ENCODE measurements at regions not wholly inside any gene's neighbourhood (a gene's known extent, or its start where the extent isn't known, plus 50 kb on each side); places are given as distances from the start of the nearest gene placed in this dataset.

DNA sequence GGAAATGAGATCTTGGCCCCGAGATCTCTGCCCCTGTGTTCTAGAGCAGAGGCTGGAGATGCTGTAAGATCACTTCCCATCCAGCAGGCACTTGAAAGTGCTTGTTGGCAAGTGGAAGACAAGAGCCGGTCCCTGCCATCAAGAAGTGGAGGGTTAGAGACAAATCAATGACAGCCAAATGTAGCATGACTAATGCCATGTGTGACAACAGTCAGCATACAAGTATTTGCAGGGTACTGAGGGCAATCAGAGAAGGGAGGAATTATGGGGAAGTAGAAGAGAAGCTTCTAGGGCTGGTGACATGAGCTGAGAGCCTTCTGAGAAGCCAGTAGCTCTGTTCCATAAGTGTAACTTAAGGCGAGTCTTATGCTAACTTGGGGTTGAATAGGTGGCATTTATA is 58.6 kb downstream of the TMEM17 start:
- no peak for DNase-seq

DNA sequence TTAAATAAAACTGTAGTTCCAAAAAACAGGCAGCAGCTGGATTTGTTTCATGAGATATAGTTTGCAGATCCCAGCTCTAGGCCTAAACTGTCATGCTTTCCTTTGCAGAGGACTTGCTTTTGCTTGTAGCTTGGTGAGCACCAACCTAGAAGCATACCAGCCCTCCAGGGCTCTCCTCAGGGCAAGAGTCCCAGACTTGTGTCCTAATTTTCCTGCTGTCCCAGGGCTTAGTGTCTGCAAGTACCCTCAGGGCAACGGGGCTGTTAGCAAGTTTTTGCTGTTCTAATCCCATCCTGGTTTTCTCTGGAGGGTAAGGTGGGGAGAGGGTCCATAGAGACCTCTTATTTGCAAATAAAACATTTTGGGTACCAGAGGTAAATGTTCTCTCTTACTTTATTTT is 59.5 kb downstream of the TMEM17 start:
- no peak for DNase-seq

DNA sequence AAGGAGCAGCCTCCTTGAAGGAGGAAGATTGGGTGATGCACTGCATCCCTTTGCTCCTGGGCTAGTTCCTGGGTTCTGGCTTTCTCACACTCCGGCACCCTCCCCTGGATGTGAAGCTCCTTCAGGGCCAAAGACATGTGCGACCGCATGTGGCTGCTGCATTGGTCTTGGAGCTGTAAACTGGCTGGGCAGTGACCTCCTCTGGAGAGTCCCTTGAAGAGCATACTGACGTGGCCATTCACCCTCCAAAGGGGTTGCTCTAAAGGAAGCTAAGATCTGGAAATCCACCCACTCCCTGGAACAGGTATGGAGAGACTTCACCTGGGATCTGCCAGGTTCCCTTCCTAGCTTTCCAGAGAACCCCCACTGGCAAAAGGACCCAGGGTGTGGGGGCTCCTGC is 62.1 kb downstream of the TMEM17 start:
- no peak for DNase-seq

DNA sequence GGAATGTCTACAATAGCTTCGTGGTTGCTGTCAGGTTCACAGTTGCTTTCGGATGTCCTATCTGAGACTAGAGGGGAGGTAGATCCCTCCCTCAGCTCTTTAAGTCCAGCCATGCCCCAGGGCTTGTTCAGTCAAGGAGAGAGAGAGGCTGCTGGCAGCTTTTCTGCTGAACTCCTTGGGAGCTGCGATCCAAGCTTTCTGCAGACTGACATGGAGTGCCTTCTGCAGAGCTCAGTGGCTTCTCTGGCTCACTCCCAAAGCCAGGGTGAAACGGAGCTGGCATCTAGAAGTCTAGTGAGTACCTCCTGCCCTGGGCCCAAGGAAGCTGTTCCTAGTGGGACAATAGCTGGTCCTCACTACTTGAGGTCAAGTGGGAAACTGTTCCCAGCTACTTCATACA is 62.5 kb downstream of the TMEM17 start:
- no peak for DNase-seq

DNA sequence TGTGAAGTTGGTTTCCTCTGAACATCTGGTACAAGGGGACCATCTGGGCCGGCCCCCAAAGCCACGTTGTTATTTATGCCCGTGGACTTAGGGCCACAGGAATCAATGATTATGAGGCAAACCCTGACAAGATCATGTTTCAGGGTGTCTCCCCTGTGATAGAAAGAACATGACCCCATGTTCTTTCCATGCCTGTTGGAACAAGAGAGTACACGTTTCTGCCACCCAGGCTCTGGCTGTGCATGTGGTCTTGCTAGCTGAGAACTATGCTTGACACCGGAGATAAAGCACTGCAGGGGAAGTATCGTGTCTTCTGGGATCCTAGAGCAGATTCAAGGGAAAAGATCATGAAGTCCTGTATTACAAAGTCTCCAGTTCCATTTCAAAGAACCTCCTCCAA is 64.2 kb downstream of the TMEM17 start:
- no peak for DNase-seq

DNA sequence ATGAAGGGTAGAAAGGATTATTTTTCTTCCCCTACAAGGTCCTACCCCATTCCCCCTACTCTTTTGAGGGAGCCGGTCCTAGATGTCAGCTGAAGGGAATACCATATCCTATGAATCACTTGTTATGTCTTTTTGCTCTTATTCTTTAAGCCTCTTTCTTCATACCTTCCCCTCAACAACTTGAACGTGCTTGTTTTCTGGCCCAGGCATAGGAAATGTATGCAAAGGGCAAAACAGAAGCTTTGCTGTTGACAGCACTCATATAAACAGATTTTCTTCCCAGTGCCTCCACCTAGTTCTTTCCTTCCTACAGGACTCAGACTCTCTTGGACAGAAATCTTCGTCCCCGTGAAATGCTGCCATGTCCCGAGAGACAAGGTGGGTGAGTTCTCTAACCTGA is 64.6 kb downstream of the TMEM17 start:
- DNase-seq = no peak

DNA sequence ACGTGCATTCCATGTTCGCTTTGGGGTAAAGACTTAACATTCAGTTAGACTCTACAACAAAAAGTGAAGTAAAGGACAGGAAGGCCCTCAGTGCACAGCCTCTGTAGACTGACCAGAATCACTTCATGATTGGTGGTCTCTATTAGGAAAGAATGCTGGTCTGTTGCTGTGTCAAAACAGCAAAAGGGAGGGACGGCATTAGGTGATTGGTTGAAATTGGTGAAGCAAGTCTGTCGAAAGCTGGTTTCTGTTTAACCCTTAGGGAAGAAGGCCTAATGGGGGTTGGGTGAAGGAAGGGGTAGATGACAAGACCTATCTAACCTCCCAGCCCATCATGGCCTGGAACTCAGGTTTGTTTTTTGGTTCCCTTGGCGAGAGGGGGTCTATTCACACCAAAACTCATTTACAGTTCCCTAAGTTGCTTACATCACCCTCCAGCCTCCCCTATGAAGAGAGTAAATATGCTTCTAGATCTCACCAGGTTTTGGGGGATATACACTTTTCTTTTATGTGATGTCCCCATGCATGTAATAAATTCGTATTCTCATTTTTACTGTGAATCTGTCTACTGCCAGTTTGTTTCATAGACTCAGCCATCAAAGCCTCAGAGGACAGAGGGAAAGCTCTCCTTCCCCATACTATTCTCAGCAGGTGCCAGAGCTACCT is 65.6 kb downstream of the TMEM17 start:
- no peak for DNase-seq

DNA sequence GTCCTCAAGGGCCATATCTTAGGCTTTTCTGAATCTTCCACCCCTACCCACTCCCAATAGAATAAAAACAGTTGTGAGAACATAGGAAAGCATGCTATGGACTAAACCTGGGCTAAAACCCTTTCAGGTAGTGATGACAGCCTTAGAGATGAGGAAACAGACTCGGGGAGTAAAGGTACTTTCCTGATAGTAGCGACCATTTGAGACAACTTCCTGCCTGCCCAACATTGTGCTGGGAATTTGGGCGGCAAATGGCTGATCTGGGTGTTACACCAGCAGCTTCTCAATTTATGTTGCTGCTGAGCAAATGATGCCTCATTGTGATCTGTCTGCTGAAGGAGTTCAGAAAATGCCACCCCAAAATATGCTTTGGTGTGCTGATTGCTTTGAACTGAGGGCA is 66.6 kb downstream of the TMEM17 start:
- DNase-seq = no peak

DNA sequence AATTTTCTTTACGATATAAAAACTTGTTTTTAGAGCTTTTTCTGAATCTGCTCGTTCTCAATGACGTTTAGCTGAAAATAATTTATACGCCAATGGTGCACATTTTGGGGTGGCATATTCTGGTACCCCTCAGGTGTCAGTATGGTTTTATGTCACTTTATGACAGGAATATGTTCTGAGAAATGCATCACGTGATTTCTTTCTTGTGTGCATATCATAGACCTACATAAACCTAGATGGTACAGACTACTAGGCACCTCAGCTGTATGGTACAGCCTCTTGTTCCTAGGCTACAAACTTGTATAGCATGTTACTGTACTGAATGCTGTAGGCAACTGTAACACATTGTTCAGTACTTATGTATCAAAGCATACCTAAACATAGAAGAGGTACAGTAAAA is 68.2 kb downstream of the TMEM17 start:
- no peak for DNase-seq

DNA sequence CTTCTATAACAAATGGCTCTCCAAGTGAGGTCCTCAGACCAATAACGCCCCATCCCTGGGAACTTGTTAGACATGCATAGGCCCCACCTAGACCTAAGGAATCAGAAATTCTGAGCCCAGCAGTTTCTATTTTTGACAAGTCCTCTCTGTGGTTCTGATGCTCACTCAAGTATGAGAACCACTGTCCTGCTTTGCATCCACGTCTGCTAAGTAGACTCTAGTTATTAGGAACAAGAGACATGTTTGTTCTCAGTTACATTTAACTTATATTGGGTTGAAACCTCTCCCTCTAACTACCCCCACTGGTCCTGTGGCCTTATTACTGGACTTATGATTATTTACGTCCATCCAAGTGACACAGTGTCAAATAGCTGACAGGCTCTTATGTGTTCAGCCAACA is 70.3 kb downstream of the TMEM17 start:
- no peak for DNase-seq

DNA sequence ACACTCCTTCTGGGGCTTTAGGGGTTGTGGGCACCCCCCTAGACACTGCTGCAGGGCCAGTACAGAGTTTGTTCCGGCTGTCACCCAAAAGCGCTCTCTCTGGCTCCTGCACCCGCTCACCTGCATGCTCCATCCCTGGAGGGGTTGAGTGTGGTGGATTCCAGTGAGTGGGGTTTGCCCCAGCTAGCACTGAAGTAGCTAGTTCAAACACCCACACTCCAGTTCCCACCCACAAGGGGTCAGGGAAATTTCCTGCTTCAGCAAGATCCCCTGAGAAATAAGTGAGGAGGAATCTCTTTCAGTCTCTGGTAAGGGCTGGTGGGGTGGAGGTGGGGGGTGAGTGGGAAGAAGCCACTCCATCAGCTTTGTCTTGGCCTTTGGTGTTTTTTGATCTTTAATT is 73.6 kb downstream of the TMEM17 start:
- DNase-seq = no peak

DNA sequence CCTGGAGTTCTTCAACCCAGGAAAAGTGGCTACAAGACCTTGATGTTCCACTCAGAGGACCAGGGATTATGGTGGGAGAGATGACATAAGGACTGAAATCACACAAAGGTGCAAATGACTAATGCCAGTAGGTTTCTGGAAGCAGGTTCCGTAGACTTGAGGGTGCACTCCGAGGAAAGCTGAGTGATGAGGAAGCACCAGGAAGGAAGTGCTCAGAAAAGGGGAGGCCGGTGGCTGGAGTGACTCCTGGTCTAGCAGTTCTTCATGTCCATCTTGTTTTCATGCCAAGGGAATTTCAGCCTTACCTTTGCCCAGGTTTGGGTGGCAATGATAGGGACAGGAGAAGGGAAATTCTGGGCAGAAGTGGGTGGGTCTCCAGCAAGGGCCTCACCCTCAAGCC is 74.5 kb downstream of the TMEM17 start:
- no peak for DNase-seq

DNA sequence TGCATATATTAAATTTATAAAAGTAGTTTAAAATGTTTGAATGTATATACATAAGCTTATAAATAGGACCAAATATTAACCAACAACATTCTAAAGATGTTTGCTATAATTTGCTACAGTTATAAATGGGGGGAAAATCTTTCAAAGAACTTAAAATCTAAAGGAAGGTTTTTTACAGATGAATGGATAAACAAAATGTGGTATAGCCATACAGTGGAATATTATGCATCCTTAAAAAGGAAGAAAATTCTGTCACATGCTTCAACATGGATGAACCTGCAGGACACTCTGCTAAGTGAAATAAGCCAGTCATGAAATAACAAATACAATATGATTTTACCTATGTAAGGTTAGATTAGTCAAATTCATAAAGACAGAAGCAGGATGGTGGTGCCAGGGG is 75.8 kb downstream of the TMEM17 start:
- DNase-seq = no peak

DNA sequence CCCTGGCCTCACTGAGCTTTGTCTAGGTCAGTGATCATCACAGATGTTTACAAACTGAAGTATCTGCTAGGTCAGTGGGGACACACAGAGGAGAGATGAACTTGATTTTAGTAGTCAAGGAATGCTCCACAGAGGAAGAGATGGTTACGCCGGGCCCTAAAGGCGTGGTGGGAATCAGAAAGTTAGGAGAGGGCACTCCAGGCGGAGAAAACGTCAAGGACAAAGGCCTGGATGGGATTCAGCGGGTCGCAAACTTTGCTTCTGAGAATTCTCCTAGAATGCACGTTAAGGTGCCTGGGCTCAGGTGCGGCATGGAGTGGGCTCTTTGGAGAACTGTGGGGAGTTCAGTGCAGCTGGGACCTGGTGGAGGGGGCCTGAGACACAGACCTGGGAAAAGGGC is 78.8 kb downstream of the TMEM17 start:
- no peak for DNase-seq

DNA sequence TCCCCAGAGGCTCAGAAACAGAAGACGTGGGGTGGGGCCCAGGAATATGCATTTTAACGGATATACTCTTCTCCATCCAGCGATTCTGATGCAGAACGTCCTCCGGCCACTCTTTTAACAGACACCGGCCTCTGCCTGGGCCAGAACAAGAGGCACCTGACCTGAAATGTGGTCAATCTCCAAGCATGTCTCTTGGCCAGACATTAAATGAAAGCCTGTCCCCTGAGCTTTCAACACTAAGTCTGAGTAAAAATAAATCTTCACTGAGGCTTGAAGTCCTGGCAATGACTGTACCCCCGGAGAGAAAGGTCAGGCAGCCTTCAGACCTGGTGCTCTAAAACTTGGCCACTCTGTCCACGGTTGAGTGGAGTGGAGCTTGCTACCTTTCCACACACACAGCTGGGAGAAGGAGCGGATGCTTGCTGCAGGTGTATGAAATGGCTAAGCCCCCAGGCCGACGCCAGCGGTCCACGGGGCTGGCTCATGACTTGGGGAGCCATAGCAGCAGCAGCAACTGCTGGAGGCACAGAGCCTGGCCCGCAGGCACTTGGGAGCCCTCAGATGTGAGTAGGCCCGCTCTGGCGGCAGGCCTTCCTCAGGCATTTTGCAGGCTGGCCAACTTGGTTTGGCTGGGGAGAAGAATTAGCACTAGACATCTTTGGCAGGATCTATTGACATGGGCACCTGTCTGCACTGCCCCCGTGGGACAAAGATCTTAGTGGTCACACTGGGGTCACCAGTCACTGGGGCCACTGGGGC is 79.7 kb downstream of the TMEM17 start:
- DNase-seq = no peak

DNA sequence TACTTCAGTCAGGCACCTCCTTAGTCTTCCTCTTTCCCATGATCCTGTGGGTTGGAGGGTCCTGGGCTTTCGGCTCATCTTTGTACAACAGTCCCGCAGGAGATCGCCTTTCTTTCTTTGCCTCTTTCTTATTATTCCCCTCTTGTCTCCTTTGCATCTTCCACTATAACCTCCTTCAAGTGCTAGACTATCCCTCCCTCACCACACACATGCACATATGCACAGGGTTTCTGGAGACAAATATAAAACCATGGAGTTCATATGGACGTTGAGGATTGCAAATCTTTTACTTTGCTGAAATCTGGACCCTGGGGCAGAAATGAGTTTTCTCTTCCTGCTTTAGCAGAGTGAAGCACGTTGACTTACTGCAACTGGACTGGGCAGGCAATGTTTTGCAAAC is 80.3 kb downstream of the TMEM17 start:
- DNase-seq = no peak

DNA sequence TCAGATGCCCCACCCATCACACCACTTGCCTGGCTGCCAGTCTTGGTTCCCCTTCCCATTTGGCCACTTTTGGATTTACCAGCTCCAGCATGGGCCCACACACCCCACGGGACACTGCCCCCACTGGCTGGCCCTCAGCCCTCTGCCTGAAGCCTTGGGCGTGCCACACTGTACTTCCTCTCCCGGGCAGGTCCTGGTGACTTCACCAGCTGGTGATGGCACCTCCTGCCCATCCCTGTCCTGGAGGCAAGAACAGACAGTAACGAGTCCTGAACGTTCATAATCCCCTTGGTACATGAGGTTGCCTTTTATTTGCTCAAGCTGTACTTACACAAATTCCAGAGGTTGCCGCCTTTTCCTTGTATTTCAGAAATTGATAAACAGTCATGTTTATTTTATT is 81.1 kb downstream of the TMEM17 start:
- DNase-seq = no peak

DNA sequence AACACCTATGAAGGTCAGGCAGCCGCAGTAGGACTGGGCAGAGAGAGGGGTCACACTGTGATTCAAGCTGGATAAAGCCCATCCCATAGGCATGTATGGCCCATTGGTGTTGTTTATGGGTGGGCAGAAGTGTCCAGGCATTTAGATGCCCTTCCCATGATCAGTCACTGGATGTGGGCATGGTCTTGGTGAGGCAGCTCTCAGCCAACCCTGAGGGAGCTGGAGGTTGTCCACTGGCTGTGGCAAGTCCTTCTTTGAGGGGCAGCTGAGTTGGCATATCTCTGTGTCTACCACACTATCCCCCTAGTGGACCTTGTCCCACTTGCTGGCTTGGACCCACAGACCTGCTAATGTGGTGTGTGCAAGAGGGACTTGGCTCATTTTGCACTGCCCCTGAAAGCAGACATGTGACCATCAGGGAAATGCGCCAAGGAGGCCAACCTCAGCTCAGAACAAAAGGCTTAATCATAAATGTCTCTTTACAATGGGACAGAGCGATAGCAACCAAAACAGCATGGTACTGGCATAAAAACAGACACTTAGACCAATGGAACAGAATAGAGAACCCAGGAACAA is 82.0 kb downstream of the TMEM17 start:
- no peak for DNase-seq

DNA sequence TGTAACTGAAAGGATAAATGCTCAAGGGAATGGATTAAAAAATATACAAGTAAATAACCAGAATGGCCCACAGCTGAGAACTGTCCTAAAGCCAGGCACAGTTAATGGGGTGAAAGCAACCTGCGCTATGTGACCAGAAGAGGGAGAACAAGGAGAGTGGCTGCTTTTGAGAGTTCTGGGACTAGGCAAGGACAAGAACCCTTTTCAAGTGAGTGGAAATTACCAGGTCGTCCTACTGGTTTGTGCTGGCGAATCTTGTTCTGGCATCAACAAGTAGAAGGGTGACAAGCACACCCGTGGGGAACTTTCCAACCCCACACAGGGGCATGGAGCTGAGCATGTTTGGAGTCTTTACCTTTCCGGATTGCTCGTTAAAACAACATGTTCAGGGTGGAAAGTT is 82.8 kb downstream of the TMEM17 start:
- DNase-seq = no peak

DNA sequence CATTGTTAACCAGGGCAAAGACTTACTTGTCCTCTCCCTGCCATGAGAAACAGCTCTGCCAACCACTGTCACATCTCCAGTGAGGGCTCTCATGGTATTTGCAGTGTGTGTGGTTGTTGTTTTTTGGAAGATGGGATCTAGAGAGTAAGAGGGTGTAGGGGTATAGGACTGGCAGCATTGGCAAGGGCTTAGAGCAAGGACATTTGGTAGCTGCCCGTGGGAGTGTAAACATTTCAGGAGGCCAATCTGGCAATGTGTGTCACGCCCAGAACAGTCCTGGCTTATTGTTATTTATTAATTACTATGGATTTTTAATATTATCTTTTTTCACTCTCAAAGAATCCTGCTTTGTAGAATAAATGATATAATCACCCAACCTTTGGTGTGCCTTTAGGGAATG is 90.5 kb downstream of the TMEM17 start:
- DNase-seq = no peak

DNA sequence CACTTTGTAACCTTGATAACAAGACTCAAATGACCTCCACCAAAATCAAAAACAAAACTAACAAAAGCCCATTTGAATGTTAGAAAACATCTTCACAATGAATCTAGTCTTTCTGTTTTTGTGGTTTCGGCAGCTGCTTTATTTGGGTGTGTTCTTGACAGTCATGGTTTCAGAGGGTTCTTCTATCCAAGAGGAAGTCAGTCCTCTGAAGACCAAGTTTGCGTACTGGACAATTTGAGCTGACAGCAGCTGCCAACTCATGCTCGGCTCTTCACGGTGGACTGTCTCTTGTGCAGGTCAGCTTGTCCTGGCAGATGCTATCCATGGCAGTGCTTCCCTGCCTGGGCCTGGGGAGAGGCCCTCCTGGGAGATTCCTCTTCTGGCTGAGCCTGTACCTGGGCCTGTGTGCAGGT is 91.0 kb downstream of the TMEM17 start:
- no peak for DNase-seq

DNA sequence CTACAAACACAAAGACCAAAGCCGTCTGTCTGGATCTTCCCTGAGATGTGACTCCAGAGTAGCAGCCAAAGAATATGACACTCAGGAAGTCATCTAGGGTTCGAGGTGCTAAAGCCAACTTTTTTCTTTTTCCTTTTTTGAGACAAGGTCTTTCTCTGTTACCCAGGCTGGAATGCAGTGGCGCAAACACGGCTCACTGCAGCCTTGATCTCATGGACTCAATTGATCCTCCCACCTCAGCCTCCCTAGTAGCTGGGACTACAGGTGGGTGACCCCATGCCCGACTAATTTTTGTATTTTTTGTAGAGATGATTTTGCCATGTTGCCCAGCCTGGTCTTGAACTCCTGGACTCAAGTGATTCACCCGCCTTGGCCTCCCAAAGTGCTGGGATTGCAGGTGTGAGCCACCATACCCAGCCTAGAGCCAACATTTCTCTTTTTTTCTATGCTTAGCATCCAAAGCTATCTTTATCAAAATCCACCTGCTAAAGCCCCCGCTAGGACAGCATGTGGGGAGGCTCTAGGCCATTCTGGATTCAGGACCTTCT is 92.8 kb downstream of the TMEM17 start:
- no peak for DNase-seq

DNA sequence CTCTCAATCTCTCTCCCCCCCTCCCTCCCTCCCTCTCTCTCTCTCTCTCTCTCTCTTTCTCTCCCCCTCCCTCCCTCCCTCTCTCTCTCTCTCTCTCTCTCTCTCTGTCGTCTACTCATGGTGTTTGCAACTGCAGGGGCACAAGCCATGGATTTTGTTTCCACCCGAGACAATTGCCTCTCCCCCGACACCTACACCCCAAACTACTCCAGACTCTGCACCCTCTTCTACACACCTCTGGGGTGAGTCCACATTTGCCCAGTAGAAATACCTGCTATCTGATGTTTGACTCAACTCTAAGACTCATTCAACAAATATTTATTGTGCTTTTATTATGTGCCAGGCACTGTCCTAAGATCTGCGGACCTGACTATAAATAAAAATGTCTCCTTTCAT is 93.7 kb downstream of the TMEM17 start:
- no peak for DNase-seq

DNA sequence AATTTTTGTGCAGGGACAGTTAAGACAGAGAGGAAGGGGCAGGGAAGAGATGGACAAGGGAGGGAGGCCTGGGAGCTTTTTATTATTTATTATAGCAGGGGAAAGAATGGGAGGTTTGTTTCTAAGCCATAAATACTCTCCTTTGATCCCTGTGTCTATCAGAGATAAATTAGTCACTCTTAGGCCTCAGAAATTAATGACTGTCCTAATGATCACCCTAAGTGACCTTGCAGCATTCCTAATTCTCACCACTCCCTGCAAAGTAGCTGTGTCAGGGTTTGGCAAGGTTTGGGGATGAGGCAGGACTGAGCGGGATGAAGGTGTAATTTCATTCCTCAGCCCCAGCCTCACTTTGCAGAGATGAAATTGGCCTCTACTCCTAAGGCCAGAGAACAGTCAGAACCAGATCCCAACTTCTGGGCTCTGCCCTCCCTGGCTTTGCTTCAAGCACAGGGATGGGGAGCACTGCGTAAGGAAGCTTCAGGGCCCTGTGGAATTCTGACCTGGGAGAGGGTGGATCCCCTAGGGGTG is 95.0 kb downstream of the TMEM17 start:
- no peak for DNase-seq
